BJ (cell line): ENCODE measurements at regions not wholly inside any gene's neighbourhood (a gene's known extent, or its start where the extent isn't known, plus 50 kb on each side); places are given as distances from the start of the nearest gene placed in this dataset.

Source experiments
- CTCF ChIA-PET: fragments of 350-600 bp; formaldehyde crosslinking; extraction: SDS; loops from one replicate; lab custom pipeline; 2021; ENCODE audit warnings: antibody characterized with exemption, inconsistent platforms; lab: Yijun Ruan, JAX
- POLR2A ChIA-PET: fragments of 300-600 bp; sonication (Branson Sonifier 250); formaldehyde crosslinking; extraction: SDS; loops from one replicate; lab custom pipeline; 2021; ENCODE audit warnings: antibody characterized with exemption; lab: Charles Lee
- DNase-seq: peaks from one replicate; pipeline ENCODE4 v3.0.0-alpha.2; 2011; ENCODE audit warnings: low read depth
- H3K27me3 ChIP-seq: 2 replicates; pipeline ENCODE4 v1.6.0; 2011; ENCODE audit warnings: low read length; ENCODE audit not compliant: control insufficient read depth, insufficient read depth
- H3K36me3 ChIP-seq: 2 replicates; pipeline ENCODE4 v1.5.1; 2011; ENCODE audit warnings: low read length; ENCODE audit not compliant: control insufficient read depth, insufficient read depth
- H3K4me3 ChIP-seq: 2 replicates; pipeline ENCODE4 v1.5.1; 2011; ENCODE audit warnings: low read depth, mild to moderate bottlenecking, control low read depth, low read length
- CTCF ChIP-seq: IDR thresholded peaks from 2 replicates; pipeline ENCODE4 v1.5.1; 2011; ENCODE audit warnings: low read depth, mild to moderate bottlenecking, control low read depth, inconsistent platforms, low read length, moderate library complexity; ENCODE audit not compliant: insufficient read depth

GRCh38 chr12:97359021-97359690 is 103.4 kb upstream of the RMST start:
- DNase-seq = no peak
- POLR2A ChIA-PET = no interaction called here
- H3K36me3 ChIP-seq = no peaks in the 10 kb centered on the region
- CTCF ChIA-PET = interaction anchor here (0.8 kb wide), 1 partner anchor 130 kb away, joined by 3 read pairs; no protein-coding TSS in a partner anchor
- no peaks in the 10 kb centered on the region for H3K27me3 ChIP-seq
- TF ChIP-seq CTCF = no peak
- no peak overlapping the region for H3K4me3 ChIP-seq

GRCh38 chr12:97363693-97364092 is 98.9 kb upstream of the RMST start:
- no peak overlapping the region for H3K4me3 ChIP-seq
- H3K27me3 ChIP-seq = no peaks in the 10 kb centered on the region
- POLR2A ChIA-PET = no interaction called here
- DNase-seq = no peak
- no peak for TF ChIP-seq CTCF
- no peaks in the 10 kb centered on the region for H3K36me3 ChIP-seq
- CTCF ChIA-PET = no interaction called here

- Histone ChIP-seq H3K4me3 (no peak overlapping the region), H3K36me3 (no peaks in the 10 kb centered on the region), H3K27me3 (no peaks in the 10 kb centered on the region)
- POLR2A ChIA-PET = no interaction called here
- no peak for TF ChIP-seq CTCF
- CTCF ChIA-PET = no interaction called here
- DNase-seq = no peak
These were observed 94.0 kb upstream of the RMST start for GRCh38 chr12:97368462-97369163.

- ChIA-PET CTCF (interaction anchor here (0.6 kb wide), 2 partner anchors 20 to 110 kb away, joined by 3 read pairs; no protein-coding TSS in a partner anchor), POLR2A (no interaction called here)
- no peak for TF ChIP-seq CTCF
- DNase-seq = no peak
- Histone ChIP-seq H3K36me3 (no peaks in the 10 kb centered on the region), H3K4me3 (no peak overlapping the region), H3K27me3 (no peaks in the 10 kb centered on the region)
These were observed 87.3 kb upstream of the RMST start for GRCh38 chr12:97375310-97375709.

GRCh38 chr12:97380440-97380839 is 82.2 kb upstream of the RMST start:
- Histone ChIP-seq H3K4me3 (no peak overlapping the region), H3K27me3 (no peaks in the 10 kb centered on the region), H3K36me3 (no peaks in the 10 kb centered on the region)
- DNase-seq = no peak
- ChIA-PET CTCF (no interaction called here), POLR2A (no interaction called here)
- no peak for TF ChIP-seq CTCF
